NB4 (cell line): ENCODE measurements at regions not wholly inside any gene's neighbourhood (a gene's known extent, or its start where the extent isn't known, plus 50 kb on each side); places are given as distances from the start of the nearest gene placed in this dataset.

Experiments used
- DNase-seq: peaks from one replicate; pipeline ENCODE4 v3.0.0; 2010; ENCODE audit warnings: low read depth
- H3K4me3 ChIP-seq: one replicate; pipeline ENCODE4 v1.5.1; 2011; ENCODE audit warnings: mild to moderate bottlenecking, low read depth, low read length, moderate library complexity
- CTCF ChIP-seq: IDR thresholded peaks from one replicate; pipeline ENCODE4 v1.5.1; 2012; ENCODE audit warnings: low read depth, low read length
- MYC ChIP-seq: IDR thresholded peaks from 2 replicates; pipeline ENCODE4 v1.6.1; 2011; ENCODE audit warnings: low read depth, low read length
- POLR2A ChIP-seq: IDR thresholded peaks from 2 replicates; pipeline ENCODE4 v1.6.1; 2011; ENCODE audit warnings: mild to moderate bottlenecking; ENCODE audit not compliant: insufficient read length; ENCODE audit errors: extremely low read depth
- TF ChIP-seq, protein P1 (sequence below): IDR thresholded peaks from 2 replicates; pipeline ENCODE4 v1.6.1; 2011; ENCODE audit warnings: low read depth, low read length

DNA sequence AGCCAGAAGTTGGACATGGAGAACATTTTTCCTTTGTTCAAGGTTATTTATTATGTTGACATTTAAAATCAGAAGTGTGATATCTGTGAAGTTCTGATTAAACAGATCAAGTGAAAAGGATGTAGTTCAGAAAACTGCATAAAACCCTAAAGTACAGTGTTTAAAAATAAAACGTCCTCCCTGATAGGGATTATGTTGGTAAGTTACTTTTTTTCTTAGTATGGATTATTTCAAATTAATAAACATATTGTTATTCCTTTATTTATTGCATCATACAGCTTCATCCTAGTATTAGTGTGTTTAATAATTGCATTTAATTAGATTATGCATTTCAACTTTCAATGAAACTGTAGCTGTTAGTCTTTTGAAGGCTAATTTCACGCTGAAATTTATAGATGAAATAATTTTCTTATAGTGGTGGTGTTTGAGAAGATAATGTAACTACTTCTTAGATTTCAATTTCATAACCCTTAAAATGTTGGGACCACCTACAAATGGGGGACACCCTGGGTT, 157.9 kb upstream of the DMRT1 start:
- no peak for TF ChIP-seq MYC
- TF ChIP-seq POLR2A, result no peak
- no peak for TF ChIP-seq CTCF
- TF ChIP-seq, protein P1, sequence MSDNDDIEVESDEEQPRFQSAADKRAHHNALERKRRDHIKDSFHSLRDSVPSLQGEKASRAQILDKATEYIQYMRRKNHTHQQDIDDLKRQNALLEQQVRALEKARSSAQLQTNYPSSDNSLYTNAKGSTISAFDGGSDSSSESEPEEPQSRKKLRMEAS, result no peak
- no peak for DNase-seq
- H3K4me3 ChIP-seq, result no peak overlapping the region

DNA sequence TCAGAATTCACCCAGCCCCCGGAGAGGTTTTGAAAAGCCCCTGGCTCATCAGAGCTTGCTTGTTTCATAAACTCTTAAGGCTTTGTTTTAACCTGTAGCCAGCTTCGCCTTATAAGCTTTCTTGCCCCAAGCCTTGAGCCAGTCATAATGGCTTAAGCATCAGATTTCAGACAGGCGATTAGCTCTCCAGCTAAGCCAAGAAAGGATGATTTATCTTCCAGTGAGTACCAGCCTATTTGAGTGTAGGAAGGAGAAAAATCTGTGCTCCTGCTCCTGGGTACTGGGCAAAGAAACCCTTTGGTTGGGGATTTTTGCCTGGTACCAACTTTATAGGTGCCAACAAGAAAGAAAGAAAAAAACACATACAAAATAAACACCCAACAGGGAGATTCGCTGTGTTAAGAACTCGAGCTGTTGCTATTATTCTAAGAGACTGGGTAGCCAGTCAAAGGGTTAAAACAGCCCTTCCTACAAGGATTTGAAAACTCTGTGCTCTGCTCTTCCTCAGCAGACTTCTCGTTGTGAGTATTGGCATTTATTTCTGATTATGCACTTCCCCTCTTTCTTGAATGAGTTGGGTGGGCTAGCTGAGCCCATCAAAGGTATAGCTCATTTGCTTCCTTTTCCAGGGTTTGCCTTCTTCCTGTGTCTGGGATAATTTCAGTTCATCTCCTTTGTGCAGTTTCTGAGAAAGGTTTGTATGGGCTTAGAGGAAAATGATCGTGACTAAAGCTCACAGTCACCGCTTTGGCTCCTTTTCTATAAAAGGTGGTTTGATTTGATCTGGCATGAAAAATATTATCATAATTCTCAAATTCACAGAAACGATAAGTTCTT, 157.2 kb upstream of the DMRT1 start:
- TF ChIP-seq, protein P1, result no peak
- TF ChIP-seq CTCF (no peak), POLR2A (no peak), MYC (no peak)
- DNase-seq, result no peak
- H3K4me3 ChIP-seq, result no peak overlapping the region

DNA sequence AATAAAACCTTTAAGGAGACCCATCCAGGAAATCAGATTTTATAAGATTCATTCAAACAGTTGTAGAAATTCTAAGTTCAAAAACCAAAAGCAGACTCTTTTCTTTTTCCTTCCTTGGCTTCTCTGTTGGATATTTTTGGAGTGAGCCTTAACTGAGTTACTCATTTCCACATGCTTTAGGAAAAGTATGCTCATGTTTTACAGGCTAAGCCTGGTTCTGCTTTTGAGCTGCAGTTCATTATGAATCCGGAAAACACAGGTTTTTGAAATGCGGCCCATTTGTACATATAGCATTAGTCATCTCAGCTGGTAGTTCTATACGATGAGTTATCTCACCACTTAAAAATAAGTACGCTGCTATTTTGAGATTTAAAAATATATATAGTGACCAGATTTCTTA, 156.6 kb upstream of the DMRT1 start:
- no peak overlapping the region for H3K4me3 ChIP-seq
- DNase-seq, result peak; percentile 69
- TF ChIP-seq MYC, result no peak
- TF ChIP-seq, protein P1, result peak; percentile 53

DNA sequence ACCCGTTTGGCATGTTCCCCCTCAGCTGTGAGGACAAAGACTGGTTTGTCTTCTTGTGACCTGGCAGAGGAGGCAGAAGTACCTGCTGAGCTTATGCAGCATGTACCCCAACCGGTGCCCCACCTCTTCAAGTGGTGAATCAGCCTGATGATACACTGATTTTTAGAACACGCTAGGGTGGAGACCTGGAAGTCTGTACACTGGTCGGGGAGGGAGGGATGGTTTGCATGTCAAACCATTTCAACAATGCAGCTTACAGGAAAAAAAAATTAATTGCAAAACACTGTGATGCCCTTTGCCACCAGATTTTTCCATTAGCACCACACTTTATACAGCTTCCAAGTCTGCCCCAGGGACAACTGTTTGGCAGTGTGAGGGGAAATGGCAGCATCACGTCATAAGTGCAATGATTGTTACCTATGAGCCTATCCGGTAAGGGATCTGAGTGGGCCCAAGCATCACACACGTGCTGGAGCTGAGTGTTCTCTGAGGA, 155.1 kb upstream of the DMRT1 start:
- TF ChIP-seq CTCF, result no peak
- TF ChIP-seq, protein P1, result no peak
- no peak for TF ChIP-seq POLR2A
- no peak for TF ChIP-seq MYC
- no peak for DNase-seq
- no peak overlapping the region for H3K4me3 ChIP-seq

DNA sequence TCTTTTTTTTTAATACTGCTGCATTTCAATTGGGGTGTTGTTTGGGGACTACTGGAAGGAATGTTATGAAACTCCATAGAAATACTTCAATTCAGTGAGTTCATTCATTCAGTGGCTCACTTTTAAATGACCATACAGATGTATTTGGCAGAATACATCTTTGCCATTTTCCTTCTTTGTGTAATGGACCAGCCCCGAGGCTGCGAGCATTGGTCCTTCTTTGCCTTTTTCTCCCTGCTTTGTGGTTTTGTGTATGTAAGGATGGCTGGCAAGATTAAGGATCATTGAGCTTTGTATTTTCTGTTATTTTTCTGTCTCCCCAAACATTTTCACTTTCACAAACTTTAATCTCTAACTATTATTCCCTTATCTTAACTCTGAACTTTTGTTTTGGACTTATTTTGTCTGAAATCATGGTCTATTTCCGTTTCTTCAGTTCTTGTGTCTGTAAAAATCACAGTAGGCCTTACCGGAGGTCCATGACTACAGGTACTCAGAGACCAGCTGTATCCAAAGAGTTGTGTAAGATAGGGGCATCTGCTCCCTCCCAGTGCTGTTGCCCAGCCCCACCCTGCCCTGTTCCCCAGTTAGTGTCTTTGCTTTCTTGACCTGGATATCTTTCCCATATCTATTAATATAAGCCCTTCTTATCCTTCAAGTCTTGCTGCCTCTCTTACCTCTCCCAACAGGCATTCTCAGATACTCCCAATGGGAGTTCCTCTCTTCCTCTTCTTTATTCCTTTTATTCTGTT, 154.3 kb upstream of the DMRT1 start:
- no peak for TF ChIP-seq POLR2A
- TF ChIP-seq CTCF, result no peak
- no peak for TF ChIP-seq MYC
- TF ChIP-seq, protein P1, result no peak
- H3K4me3 ChIP-seq, result no peak overlapping the region
- DNase-seq, result no peak
